HG02623 (cell line): ENCODE measurements at regions not wholly inside any gene's neighbourhood (a gene's known extent, or its start where the extent isn't known, plus 50 kb on each side); places are given as distances from the start of the nearest gene placed in this dataset.
"Not testable (repeated sequence)": the region's sequence is repeated elsewhere in the genome, so short reads cannot be mapped to it uniquely, and the experiment has no call there.

Experiments used
- ATAC-seq: cut with Tn5 transposase; IDR thresholded peaks from one replicate; pipeline ENCODE4 v1.9.1; 2021; ENCODE audit warnings: moderate library complexity; ENCODE audit not compliant: unreplicated experiment

DNA sequence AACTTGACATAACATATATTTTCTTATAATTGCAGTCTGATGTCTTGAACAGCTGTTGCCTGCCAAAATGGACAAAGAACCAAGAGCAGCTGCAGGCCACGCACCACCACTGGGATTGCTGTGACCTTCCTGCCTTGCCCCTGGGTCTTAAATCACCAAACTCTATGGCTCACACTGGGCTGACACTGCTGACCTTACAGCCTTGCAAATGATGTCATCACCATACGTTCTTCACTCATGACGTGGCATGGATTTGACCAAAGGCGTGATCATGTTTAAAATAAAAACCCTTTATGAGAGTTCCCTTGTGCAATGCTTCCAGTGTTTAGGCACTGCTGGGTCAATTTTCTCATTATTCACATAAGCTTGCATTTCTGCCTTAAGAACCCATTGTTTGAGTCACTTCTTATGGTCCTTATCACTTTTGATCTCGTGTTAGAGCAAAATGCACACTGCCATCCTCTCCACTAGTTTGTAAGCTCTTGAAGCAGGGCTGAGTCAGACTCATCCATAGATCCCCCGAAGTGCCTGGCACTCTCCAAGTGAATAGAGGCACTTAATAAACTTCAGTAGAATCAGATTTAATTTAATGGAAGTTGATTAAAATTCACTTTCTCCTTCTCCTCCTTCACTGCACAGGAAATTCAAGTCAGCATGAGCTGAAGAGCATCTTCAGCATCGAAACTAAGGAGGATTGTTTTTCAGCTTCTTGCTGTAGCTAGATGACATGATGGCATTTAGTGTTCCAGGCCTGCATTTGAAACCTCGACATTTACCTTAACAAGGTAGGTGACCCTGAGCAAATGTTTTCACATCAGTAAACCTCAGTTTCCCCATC lies 132.4 kb upstream of the PZP start:
- ATAC-seq, result no peak

- no peak for ATAC-seq
These were observed 129.5 kb upstream of the PZP start for GRCh38 chr12:9337656-9338055.

DNA sequence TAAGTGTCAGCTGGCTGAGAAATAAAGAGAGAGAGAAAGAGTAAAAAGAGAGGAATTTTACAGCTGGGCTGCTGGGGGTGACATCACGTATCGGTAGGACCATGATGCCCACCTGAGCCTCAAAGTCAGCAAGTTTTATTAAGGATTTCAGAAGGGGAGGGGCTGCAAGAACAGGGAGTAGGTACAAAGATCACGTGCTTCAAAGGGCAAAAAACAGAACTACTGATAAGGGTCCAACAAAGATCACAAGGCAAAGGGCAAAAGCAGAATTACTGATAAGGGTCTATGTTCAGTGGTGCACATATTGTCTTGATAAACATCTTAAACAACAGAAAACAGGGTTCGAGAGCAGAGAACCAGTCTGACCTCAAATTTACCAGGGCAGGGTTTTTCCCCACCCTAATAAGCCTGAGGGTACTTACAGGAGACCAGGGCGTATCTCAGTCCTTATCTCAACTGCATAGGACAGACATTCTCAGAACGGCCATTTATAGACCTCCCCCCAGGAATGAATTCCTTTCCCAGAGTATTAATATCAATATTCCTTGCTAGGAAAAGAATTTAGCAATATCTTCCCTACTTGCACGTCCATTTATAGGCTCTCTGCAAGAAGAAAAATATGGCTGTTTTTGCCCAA lies 128.3 kb upstream of the PZP start:
- not testable (repeated sequence) for ATAC-seq

DNA sequence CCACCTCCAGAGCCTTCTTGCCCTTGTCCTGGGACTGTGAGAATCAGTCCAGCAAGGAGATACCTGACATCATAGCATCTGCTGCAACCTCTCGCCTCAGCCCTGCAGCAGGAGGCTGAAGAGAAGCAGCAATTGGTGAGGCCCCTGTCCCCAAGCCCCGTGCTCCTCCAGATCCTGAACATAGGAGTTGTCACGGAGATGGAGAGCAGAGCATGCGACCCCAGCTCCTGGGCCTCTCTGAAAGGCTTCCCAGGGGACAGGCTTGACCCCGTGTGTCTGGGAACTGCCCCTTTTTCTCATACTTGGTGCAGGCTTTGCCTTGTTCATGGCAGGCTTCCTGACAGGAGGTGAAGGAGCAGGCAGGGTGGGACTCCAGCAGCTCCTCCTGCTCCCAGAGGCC lies 127.7 kb upstream of the PZP start:
- ATAC-seq, result no peak

- no peak for ATAC-seq
These were observed 126.8 kb upstream of the PZP start for GRCh38 chr12:9334964-9335363.

DNA sequence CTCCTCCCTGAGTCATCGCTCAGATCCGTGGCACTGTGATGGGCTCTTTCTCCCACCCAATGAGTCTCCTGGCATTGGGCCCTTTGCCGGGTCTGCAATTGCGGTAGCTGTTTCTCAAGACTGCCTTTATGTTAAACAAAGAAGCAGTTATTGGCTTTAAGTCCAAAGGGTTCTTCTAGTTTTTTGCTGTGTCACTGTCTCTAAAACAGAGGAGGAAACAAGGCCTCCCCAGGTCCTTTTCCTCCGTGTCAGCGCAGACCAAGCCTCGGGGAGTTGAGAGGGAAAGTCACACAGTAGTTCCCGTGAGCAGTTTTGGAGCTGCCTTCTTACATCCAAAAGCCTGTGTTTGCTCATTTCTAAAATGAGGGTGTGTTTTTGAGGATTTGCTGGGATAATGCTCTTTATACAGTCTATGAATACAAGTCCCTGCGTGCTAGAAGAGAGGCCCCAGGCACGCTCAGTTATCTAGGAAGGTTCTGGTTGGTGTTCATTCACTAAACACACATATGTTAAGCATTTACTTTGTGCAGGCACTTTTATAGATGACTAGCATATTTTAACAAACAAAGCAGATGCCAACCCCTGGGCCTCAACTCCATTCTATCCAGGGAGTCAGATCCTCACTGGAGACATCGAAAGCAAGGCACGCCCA lies 126.0 kb upstream of the PZP start:
- ATAC-seq, result no peak

GRCh38 chr12:9333161-9333560 lies 125.0 kb upstream of the PZP start:
- no peak for ATAC-seq

DNA sequence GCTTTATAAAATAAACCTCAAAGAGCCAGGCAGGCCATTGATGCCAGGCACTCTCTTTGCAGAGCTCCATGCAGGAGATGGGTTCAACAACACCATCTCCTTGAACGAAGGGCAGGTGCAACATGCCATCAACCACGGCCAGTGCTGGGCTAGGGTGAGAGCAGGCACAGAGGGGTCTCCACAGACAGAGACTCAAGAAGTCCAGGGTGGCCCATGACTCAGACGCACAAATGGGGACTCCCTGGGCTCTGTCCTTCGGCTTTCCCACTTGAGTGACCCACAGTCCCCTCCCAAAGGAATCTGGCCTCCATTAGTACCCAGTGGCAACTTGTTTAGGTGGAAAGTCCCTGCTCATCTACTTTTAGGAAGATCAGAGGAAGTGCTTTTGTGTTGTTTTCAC lies 124.4 kb upstream of the PZP start:
- ATAC-seq, result no peak

DNA sequence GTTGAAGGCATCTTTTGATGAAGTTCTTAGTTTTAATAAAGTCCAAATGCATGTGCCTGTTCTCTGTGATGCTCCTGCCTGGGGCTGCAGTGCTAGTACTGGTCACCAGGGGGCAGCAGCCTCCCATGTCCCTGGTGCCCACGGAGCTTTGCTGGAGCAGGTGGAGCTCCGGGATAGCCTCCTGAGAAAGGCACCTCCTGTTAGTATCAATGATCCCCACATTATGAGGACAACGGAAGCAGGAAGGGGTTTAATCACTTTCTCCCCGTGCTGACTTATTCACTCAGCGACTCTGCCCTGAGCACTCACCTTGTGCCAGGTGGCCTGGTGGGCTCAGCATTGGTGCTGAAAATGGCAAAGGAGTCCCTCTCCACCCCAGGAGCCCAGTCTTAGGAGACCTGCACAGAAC lies 123.0 kb upstream of the PZP start:
- no peak for ATAC-seq

- ATAC-seq, result no peak
These were observed 120.8 kb upstream of the PZP start for GRCh38 chr12:9329019-9329418.

- ATAC-seq, result no peak
These were observed 119.9 kb upstream of the PZP start for GRCh38 chr12:9328065-9328464.

GRCh38 chr12:9327320-9327719 lies 119.1 kb upstream of the PZP start:
- no peak for ATAC-seq

- ATAC-seq, result not testable (repeated sequence)
These were observed 118.7 kb upstream of the PZP start for GRCh38 chr12:9326849-9327248.

DNA sequence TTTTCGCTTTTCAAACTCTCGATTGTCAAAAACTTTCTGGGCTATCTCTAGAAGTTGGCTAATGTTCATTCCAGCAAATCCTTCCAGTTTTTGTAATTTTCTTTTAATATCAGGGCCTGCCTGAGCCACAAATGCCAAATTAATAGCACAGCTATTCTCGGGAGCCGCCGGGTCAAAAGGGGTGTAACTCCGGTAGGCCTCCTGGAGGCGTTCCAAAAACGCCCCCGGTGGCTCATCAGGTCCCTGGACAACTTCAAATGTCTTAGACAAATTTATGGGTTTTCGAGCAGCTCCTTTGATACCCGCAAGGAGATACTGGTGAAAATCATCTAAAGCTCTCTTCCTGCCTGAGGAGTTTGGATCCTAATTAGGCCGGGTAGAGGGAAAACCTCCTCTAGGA lies 117.9 kb upstream of the PZP start:
- ATAC-seq, result no peak

DNA sequence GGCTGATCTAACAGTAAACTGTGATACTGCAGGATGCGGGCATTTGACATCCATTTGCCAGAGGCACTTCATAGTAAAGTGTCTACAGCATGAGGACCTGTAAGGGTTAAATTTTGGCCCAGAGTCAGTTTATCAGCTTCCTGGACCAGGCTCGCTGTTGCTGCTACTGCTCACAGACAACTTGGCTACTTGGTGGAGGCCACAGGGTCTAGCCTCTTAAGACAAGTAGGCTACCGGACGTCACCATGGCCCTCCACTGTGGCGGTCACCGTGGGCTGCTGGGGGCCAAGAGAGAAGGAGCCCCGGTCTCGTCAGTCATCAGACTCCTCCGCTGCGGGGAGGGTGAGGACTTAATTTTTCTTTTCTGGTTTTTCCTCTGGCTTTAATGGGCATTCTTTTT lies 117.3 kb upstream of the PZP start:
- no peak for ATAC-seq

DNA sequence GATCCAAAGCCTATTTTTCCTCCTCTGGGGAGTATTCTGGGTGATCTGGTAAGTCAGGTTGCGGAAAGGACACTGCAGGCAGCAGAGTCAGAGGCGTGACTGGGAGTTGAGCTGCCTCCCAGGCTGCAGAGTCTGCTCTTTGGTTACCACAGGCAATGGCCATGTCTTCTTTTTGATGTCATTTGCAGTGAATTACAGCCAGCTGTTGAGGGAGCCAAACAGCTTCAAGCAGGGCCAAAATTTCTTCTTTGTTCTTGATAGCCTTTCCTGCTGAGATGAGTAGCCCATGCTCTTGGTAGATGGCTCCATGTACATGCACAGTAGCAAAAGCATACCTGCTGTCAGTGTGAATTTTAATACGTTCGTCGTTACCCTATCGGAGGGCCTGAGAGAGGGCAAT lies 116.6 kb upstream of the PZP start:
- no peak for ATAC-seq

DNA sequence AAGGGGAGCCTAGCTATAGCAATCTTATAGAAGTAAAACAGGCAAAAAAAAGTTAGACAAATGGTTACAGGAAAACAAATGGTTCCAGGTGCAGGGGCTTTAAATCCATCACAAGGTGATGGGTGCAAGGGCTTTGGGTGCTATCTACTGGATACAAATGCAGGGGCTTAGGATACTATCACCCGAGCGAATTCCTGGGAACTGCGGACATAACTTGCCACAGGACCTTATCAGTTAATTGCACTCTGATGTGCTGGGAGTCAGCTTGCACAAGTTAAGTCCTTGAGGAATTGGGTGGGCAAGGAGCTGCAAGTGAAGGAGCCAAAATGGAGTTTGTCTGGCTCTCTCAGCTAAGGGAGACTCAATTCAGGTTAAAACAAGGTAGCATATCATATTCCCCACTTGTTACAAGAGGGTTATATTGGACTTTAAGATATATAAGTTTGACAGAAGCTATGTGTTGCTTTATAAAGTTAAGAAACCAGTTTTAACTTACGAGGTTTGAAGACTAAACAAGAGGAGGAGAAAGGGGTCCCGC lies 115.0 kb upstream of the PZP start:
- ATAC-seq, result no peak

- ATAC-seq, result peak; percentile 58
These were observed 111.6 kb upstream of the PZP start for GRCh38 chr12:9319842-9320173.

DNA sequence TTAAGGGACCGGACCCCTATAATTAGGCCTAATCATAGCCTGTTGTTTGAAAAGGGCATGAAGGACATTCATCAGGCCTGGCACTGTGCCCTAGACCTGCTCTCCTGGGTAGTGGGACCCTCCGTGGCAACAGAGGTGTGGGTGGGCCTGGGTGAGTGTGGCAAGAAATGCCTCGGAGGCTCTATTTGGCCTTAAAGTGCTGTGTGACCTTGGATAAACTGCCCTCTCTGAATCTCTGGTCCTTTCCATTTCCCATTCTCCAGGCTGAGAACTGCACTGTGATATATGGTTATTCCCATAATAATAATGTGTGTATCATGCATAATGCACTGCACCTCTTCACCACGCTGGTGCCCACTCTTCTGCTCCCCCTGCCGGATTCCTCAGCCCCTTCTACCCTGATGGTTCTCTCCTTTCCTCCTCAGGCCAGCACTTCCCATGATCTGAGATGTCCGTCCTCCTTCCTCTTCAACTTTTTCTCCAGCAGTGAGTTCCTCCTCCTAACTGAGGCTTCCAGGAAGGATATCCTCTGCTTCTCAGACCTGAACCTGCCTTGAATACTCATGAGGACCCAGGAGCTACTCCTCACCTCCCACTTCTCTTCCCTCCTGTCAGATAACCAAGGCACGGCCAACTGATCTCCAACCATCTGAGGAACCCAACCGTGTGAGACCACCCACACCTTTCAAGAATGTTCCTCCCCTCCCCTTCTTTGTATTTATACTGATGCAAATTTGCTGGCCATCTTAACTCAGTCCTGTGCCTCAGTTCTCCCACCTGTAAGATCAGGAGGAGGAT lies 111.0 kb upstream of the PZP start:
- ATAC-seq, result peak; percentile 35

DNA sequence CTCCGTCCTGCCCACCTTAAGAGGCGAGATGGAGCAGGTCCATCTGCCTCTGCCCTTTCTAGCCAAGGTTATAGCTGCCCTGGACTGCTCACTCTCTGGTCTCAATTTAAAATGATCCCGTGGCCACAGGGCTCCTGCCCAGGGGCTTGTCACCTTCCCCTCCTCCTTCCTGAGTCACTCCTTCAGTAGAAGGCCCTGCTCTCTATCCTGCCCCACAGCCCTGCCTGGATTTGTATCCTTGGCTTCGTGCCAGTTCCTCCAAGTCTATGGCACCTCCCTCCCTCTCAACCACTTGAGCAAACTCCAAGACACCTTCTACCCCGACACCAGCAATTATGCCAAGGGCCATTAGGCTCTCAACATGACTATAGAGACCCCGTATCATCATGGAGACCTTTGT lies 105.3 kb upstream of the PZP start:
- not testable (repeated sequence) for ATAC-seq
